ENCODE measurements at regions not wholly inside any gene's neighbourhood (a gene's known extent, or its start where the extent isn't known, plus 50 kb on each side); places are given as distances from the start of the nearest gene placed in this dataset.

GRCh38 chr11:19453651-19454257 is 213.0 kb upstream of the E2F8 start:
- Mint-ChIP-seq H3K27me3 (ENCODE audit: low read depth in 3 of 3) (peaks cover 1 to 3% (median 2%) of the 10 kb centered on the region in 3 donors), H3K27ac (no peak overlapping the region), H3K36me3 (no peaks in the 10 kb centered on the region), H3K4me3 (no peak overlapping the region), H3K4me1 (no peaks in the 10 kb centered on the region), H3K9me3 (no peaks in the 10 kb centered on the region)
- Histone ChIP-seq H3K9ac (ENCODE audit: insufficient read depth, low read length, poor library complexity, severe bottlenecking) (no peak overlapping the region), H2AFZ (ENCODE audit: insufficient read depth, low read depth, low read length, poor library complexity, severe bottlenecking) (no peak overlapping the region), H3K79me2 (ENCODE audit: insufficient read depth, low read length) (no peaks in the 10 kb centered on the region), H3K27ac (ENCODE audit: low read depth in 1 of 2, low read length in 2 of 2) (no peak overlapping the region), H3K36me3 (replicated peaks in 1 of 2; ENCODE audit: control insufficient read depth in 1 of 2, insufficient read depth in 2 of 2, low read length in 2 of 2) (no peaks in the 10 kb centered on the region), H3K27me3 (ENCODE audit: control insufficient read depth in 2 of 2, insufficient read depth in 2 of 2, low read length in 2 of 2) (no peaks in the 10 kb centered on the region), H3K4me2 (replicated peaks; ENCODE audit: extremely low read depth, low read length, poor library complexity, severe bottlenecking) (no peak overlapping the region), H4K20me1 (ENCODE audit: insufficient read depth, low read length) (no peaks in the 10 kb centered on the region), H3K4me3 (replicated peaks in 1 of 3; ENCODE audit: low read depth in 2 of 3, low read length in 3 of 3) (no peak overlapping the region), H3K9me3 (replicated peaks in 1 of 2; ENCODE audit: control insufficient read depth in 1 of 2, insufficient read depth in 1 of 2, low read length in 2 of 2) (no peaks in the 10 kb centered on the region), H3K4me1 (ENCODE audit: control insufficient read depth in 1 of 2, insufficient read depth in 2 of 2, low read length in 2 of 2) (no peaks in the 10 kb centered on the region)
- no peak for DNase-seq
- no peak for TF ChIP-seq CTCF (IDR thresholded peaks at IDR 0.05)
- intact Hi-C loops (cut with micrococcal nuclease), result no loop called here
- WGBS (ENCODE audit: insufficient coverage), result 78% methylated on average over 7 of the region's 9 CpGs

- Histone ChIP-seq H3K79me2 (ENCODE audit: insufficient read depth, low read length) (no peaks in the 10 kb centered on the region), H3K36me3 (replicated peaks in 1 of 2; ENCODE audit: control insufficient read depth in 1 of 2, insufficient read depth in 2 of 2, low read length in 2 of 2) (no peaks in the 10 kb centered on the region), H2AFZ (ENCODE audit: insufficient read depth, low read depth, low read length, poor library complexity, severe bottlenecking) (no peak overlapping the region), H3K4me1 (ENCODE audit: control insufficient read depth in 1 of 2, insufficient read depth in 2 of 2, low read length in 2 of 2) (no peaks in the 10 kb centered on the region), H3K27ac (ENCODE audit: low read depth in 1 of 2, low read length in 2 of 2) (no peak overlapping the region), H4K20me1 (ENCODE audit: insufficient read depth, low read length) (no peaks in the 10 kb centered on the region), H3K4me2 (replicated peaks; ENCODE audit: extremely low read depth, low read length, poor library complexity, severe bottlenecking) (no peak overlapping the region), H3K9me3 (replicated peaks in 1 of 2; ENCODE audit: control insufficient read depth in 1 of 2, insufficient read depth in 1 of 2, low read length in 2 of 2) (no peaks in the 10 kb centered on the region), H3K27me3 (ENCODE audit: control insufficient read depth in 2 of 2, insufficient read depth in 2 of 2, low read length in 2 of 2) (no peaks in the 10 kb centered on the region), H3K9ac (ENCODE audit: insufficient read depth, low read length, poor library complexity, severe bottlenecking) (no peak overlapping the region), H3K4me3 (replicated peaks in 1 of 3; ENCODE audit: low read depth in 2 of 3, low read length in 3 of 3) (no peak overlapping the region)
- TF ChIP-seq CTCF (IDR thresholded peaks at IDR 0.05), result no peak
- Mint-ChIP-seq H3K36me3 (no peaks in the 10 kb centered on the region), H3K27ac (no peak overlapping the region), H3K9me3 (no peaks in the 10 kb centered on the region), H3K27me3 (ENCODE audit: low read depth in 3 of 3) (peaks cover 0 to 4% (median 2%) of the 10 kb centered on the region in 3 donors), H3K4me1 (no peaks in the 10 kb centered on the region), H3K4me3 (no peak overlapping the region)
- intact Hi-C loops (cut with micrococcal nuclease), result no loop called here
- no peak for DNase-seq
These were observed 210.9 kb upstream of the E2F8 start for GRCh38 chr11:19451609-19452008.
